GM23248 (cell line): ENCODE measurements at regions not wholly inside any gene's neighbourhood (a gene's known extent, or its start where the extent isn't known, plus 50 kb on each side); places are given as distances from the start of the nearest gene placed in this dataset.

ENCODE experiments used
- EZH2 ChIP-seq: fragments of 200-600 bp; sonication (generic); IDR thresholded peaks from 2 replicates; pipeline ENCODE4 v1.6.1; 2018; ENCODE audit warnings: antibody characterized with exemption, mild to moderate bottlenecking; ENCODE audit not compliant: insufficient read depth, poor library complexity, severe bottlenecking
- EZH2phosphoT487 ChIP-seq: fragments of 200-600 bp; sonication (generic); IDR thresholded peaks from 2 replicates; pipeline ENCODE4 v1.6.1; 2018; ENCODE audit warnings: antibody characterized with exemption, moderate library complexity, mild to moderate bottlenecking, low read depth; ENCODE audit not compliant: insufficient read depth

DNA sequence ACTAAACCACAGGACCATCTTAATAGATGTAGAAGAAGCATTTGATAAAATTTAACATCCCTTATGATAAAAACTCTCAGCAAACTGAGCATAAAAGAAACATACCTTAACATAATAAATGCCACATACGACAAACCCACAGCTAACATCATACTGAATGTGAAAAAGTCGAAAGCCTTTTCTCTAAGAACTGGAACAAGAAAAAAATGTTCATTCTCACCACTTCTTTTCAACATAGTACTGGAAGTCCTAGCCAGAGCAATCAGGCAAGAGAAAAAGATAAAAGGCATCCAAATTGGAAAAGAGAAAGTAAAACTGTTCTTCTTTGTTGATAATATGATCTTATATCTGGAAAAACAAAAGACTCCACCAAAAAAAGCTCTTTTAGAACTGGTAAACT is 134.2 kb downstream of the RPL22L1 start:
- TF ChIP-seq EZH2 (no peak), EZH2phosphoT487 (no peak)
